ENCODE measurements at regions not wholly inside any gene's neighbourhood (a gene's known extent, or its start where the extent isn't known, plus 50 kb on each side); places are given as distances from the start of the nearest gene placed in this dataset.
"Not testable (repeated sequence)": the region's sequence is repeated elsewhere in the genome, so short reads cannot be mapped to it uniquely, and the experiment has no call there.

DNA sequence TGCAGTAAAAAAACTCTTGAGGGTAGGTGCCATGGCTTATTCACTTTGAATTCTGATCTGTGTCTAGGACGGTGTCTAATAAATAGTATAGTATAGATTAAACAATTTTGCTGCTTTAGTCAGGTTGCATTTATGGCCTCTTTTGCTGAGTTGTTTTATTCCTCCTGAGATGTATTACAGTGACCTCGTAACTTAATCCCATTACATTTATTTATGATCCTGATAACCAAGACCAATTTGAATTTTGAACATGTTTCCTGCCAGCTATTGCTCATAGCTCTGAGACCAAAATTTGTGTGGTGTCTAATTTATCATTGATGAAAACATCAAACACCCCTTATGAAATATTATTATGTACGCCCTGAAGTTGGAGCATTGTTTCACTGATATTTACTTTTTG lies 381.9 kb upstream of the SEMA3C start:
- Mint-ChIP-seq H3K36me3 (ENCODE audit: low read depth) (no peaks in the 10 kb centered on the region), H3K4me1 (ENCODE audit: low read depth) (no peaks in the 10 kb centered on the region)
- no peak for DNase-seq

DNA sequence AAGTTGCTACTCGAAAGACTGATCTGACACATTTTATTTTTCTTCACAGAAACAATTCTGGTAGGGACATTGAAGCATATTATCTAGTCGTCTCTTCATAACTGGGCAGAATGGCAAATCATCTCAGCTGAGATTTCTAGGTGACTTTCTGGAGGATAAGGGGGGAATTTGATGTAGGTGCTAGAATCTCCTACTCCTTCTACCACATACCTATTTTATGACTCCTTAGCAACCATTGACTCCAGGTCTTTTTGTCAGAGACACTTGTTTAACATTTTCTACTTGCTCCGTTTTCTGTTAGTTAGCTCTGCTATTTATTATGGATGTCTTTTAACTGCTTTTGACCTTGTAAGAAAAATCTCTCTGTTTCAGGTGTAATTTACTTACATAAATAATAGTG lies 380.9 kb upstream of the SEMA3C start:
- H3K4me1 Mint-ChIP-seq (ENCODE audit: low read depth) = no peaks in the 10 kb centered on the region
- CTCF ChIA-PET = no interaction called here
- H3K4me3 Mint-ChIP-seq = no peak overlapping the region
- DNase-seq (no peak), ATAC-seq (no peak)
- POLR2A ChIA-PET = no interaction called here
- no peaks in the 10 kb centered on the region for H3K27me3 Mint-ChIP-seq (ENCODE audit: low read depth)
- H3K9me3 Mint-ChIP-seq (ENCODE audit: insufficient read depth) = no peaks in the 10 kb centered on the region
- H3K36me3 Mint-ChIP-seq (ENCODE audit: low read depth) = no peaks in the 10 kb centered on the region
- H3K27ac Mint-ChIP-seq = no peak overlapping the region

More for the DNA sequence above, 381.9 kb upstream of the SEMA3C start:
- H3K9me3 Mint-ChIP-seq (ENCODE audit: insufficient read depth) = no peaks in the 10 kb centered on the region
- CTCF ChIA-PET = no interaction called here
- no peaks in the 10 kb centered on the region for H3K27me3 Mint-ChIP-seq (ENCODE audit: low read depth)
- H3K27ac Mint-ChIP-seq = no peak overlapping the region
- POLR2A ChIA-PET = no interaction called here
- ATAC-seq = no peak
- no peak overlapping the region for H3K4me3 Mint-ChIP-seq

DNA sequence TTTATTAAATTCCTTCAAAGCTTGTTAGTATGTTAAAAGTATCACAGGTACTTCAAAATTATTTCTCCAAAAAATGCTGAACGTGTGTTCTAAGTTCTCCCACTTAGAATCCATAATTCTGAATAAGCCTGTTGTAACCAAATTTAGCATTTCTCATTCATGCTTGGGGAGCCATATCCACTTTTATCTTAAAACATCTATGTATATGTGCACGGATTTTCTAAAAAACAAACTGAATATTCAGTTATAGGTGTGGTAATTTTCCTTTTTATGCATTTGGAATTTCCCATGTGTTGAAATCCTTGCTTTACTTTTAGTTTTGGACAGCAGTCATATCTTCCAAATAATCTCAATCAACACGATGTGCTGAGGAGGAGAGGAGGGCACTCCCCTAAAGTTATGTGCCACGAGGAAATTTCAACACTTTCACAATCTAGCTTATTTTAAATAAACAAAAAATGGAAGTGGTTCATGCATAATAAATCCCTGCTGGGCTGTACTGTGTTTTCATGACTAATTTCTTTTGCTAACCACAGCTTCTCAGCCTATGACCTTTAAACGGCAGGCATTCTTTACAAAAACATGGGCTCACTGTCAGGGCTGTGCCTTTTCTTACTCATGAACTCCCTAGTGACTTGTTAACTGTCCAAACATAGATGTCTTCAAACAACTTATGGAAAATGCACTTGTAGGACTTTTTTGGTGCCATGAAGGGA lies 380.3 kb upstream of the SEMA3C start:
- H3K36me3 Mint-ChIP-seq (ENCODE audit: low read depth) = no peaks in the 10 kb centered on the region
- ChIA-PET CTCF (no interaction called here), POLR2A (no interaction called here)

GRCh38 chr7:81297317-81297716 lies 378.5 kb upstream of the SEMA3C start:
- ATAC-seq = no peak
- POLR2A ChIA-PET = no interaction called here

More for the DNA sequence above, 380.3 kb upstream of the SEMA3C start:
- H3K4me1 Mint-ChIP-seq (ENCODE audit: low read depth) = no peaks in the 10 kb centered on the region
- no peak overlapping the region for H3K4me3 Mint-ChIP-seq
- no peak for ATAC-seq
- no peaks in the 10 kb centered on the region for H3K27me3 Mint-ChIP-seq (ENCODE audit: low read depth)
- H3K27ac Mint-ChIP-seq = no peak overlapping the region
- DNase-seq = no peak
- H3K9me3 Mint-ChIP-seq (ENCODE audit: insufficient read depth) = no peaks in the 10 kb centered on the region

GRCh38 chr7:81296726-81297125 lies 377.9 kb upstream of the SEMA3C start:
- no peak for ATAC-seq
- ChIA-PET POLR2A (no interaction called here), CTCF (no interaction called here)
- no peaks in the 10 kb centered on the region for H3K4me1 Mint-ChIP-seq (ENCODE audit: low read depth)
- H3K9me3 Mint-ChIP-seq (ENCODE audit: insufficient read depth) = no peaks in the 10 kb centered on the region
- no peak for DNase-seq
- H3K27me3 Mint-ChIP-seq (ENCODE audit: low read depth) = no peaks in the 10 kb centered on the region
- H3K36me3 Mint-ChIP-seq (ENCODE audit: low read depth) = no peaks in the 10 kb centered on the region
- H3K27ac Mint-ChIP-seq = no peak overlapping the region
- no peak overlapping the region for H3K4me3 Mint-ChIP-seq

More at GRCh38 chr7:81297317-81297716, 378.5 kb upstream of the SEMA3C start:
- DNase-seq = no peak
- H3K9me3 Mint-ChIP-seq (ENCODE audit: insufficient read depth) = no peaks in the 10 kb centered on the region
- H3K4me1 Mint-ChIP-seq (ENCODE audit: low read depth) = no peaks in the 10 kb centered on the region
- CTCF ChIA-PET = no interaction called here
- H3K4me3 Mint-ChIP-seq = no peak overlapping the region
- no peaks in the 10 kb centered on the region for H3K27me3 Mint-ChIP-seq (ENCODE audit: low read depth)
- H3K36me3 Mint-ChIP-seq (ENCODE audit: low read depth) = no peaks in the 10 kb centered on the region
- no peak overlapping the region for H3K27ac Mint-ChIP-seq

DNA sequence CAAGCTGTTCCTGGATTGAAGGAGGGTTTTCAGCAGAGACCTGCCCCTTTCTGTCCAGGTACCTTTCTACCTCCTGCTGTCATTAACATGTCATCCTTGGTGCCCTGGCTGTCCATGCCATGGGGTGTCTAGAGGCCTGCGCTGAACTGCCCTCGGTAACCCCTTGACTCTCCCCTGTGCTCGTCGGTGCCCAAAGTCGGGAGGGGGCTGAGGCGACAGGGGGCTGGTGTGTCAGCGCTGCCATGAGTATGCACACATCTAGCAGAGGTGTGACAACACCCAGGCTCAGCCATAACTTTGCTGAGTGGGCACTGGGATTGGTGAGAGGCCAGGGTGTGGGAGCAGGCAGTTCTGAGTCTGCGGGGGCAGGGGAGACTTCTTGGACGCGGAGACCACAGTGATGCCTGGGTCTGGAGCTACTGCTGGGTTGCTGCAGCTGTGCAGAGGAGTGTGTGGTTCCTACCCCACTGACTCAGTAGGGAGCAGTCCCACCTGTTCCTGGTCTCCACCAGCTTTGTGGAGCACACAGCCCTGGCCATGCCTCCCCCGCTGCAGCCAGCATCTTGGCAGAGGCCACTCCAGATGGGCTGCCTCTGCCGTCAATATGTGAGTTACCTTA lies 376.2 kb upstream of the SEMA3C start:
- H3K36me3 Mint-ChIP-seq (ENCODE audit: low read depth) = no peaks in the 10 kb centered on the region
- no peaks in the 10 kb centered on the region for H3K4me1 Mint-ChIP-seq (ENCODE audit: low read depth)
- no peak overlapping the region for H3K4me3 Mint-ChIP-seq
- H3K27me3 Mint-ChIP-seq (ENCODE audit: low read depth) = no peaks in the 10 kb centered on the region
- H3K9me3 Mint-ChIP-seq (ENCODE audit: insufficient read depth) = no peaks in the 10 kb centered on the region
- H3K27ac Mint-ChIP-seq = no peak overlapping the region
- DNase-seq (no peak), ATAC-seq (no peak)
- CTCF ChIA-PET = no interaction called here
- POLR2A ChIA-PET = no interaction called here

- no peak overlapping the region for H3K4me3 Mint-ChIP-seq
- CTCF ChIA-PET = no interaction called here
- no peaks in the 10 kb centered on the region for H3K27me3 Mint-ChIP-seq (ENCODE audit: low read depth)
- H3K4me1 Mint-ChIP-seq (ENCODE audit: low read depth) = no peaks in the 10 kb centered on the region
- no peaks in the 10 kb centered on the region for H3K9me3 Mint-ChIP-seq (ENCODE audit: insufficient read depth)
- POLR2A ChIA-PET = no interaction called here
- no peak for ATAC-seq
- DNase-seq = no peak
- H3K36me3 Mint-ChIP-seq (ENCODE audit: low read depth) = no peaks in the 10 kb centered on the region
- no peak overlapping the region for H3K27ac Mint-ChIP-seq
These were observed 375.0 kb upstream of the SEMA3C start for GRCh38 chr7:81293806-81294205.

- DNase-seq; H3K27ac Mint-ChIP-seq; H3K4me3 Mint-ChIP-seq; H3K9me3 Mint-ChIP-seq (ENCODE audit: insufficient read depth); ATAC-seq; H3K27me3 Mint-ChIP-seq (ENCODE audit: low read depth); CTCF ChIA-PET; H3K4me1 Mint-ChIP-seq (ENCODE audit: low read depth); POLR2A ChIA-PET; H3K36me3 Mint-ChIP-seq (ENCODE audit: low read depth): not testable (repeated sequence)
These were observed 367.9 kb upstream of the SEMA3C start for GRCh38 chr7:81286754-81287153.

GRCh38 chr7:81285142-81285871 lies 366.5 kb upstream of the SEMA3C start:
- DNase-seq = no peak
- ChIA-PET POLR2A (no interaction called here), CTCF (no interaction called here)
- H3K4me1 Mint-ChIP-seq (ENCODE audit: low read depth) = no peaks in the 10 kb centered on the region
- no peak overlapping the region for H3K27ac Mint-ChIP-seq
- no peaks in the 10 kb centered on the region for H3K36me3 Mint-ChIP-seq (ENCODE audit: low read depth)
- no peak overlapping the region for H3K4me3 Mint-ChIP-seq
- ATAC-seq = no peak
- no peaks in the 10 kb centered on the region for H3K27me3 Mint-ChIP-seq (ENCODE audit: low read depth)
- no peaks in the 10 kb centered on the region for H3K9me3 Mint-ChIP-seq (ENCODE audit: insufficient read depth)

- H3K36me3 Mint-ChIP-seq (ENCODE audit: low read depth) = no peaks in the 10 kb centered on the region
- no peak for ATAC-seq
- no peak overlapping the region for H3K4me3 Mint-ChIP-seq
- ChIA-PET CTCF (no interaction called here), POLR2A (no interaction called here)
- H3K9me3 Mint-ChIP-seq (ENCODE audit: insufficient read depth) = no peaks in the 10 kb centered on the region
- H3K27me3 Mint-ChIP-seq (ENCODE audit: low read depth) = no peaks in the 10 kb centered on the region
- no peak for DNase-seq
- no peak overlapping the region for H3K27ac Mint-ChIP-seq
- no peaks in the 10 kb centered on the region for H3K4me1 Mint-ChIP-seq (ENCODE audit: low read depth)
These were observed 365.7 kb upstream of the SEMA3C start for GRCh38 chr7:81284576-81284975.

DNA sequence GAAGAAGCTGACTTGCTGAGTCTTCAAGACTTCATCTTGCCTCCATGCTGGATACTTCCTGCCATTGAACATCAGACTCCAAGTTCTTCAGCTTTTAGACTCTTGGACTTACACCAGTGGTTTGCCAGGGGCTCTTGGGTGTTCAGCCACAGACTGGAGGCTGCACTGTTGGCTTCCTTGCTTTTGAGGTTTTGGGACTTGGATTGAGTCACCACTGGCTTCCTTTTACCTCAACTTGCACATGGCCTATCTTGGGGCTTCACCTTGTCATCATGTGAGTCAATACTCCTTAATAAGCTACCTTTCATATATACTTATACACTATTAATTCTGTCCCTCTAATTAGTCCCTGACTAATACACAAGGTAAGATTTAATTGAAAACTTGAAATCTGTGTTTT lies 361.7 kb upstream of the SEMA3C start:
- ATAC-seq = no peak
- no peak overlapping the region for H3K27ac Mint-ChIP-seq
- no peaks in the 10 kb centered on the region for H3K27me3 Mint-ChIP-seq (ENCODE audit: low read depth)
- H3K36me3 Mint-ChIP-seq (ENCODE audit: low read depth) = no peaks in the 10 kb centered on the region
- no peaks in the 10 kb centered on the region for H3K9me3 Mint-ChIP-seq (ENCODE audit: insufficient read depth)
- no peak overlapping the region for H3K4me3 Mint-ChIP-seq
- ChIA-PET POLR2A (no interaction called here), CTCF (no interaction called here)
- H3K4me1 Mint-ChIP-seq (ENCODE audit: low read depth) = no peaks in the 10 kb centered on the region
- no peak for DNase-seq

GRCh38 chr7:81277691-81278090 lies 358.8 kb upstream of the SEMA3C start:
- ChIA-PET CTCF (no interaction called here), POLR2A (no interaction called here)
- no peak overlapping the region for H3K27ac Mint-ChIP-seq
- H3K27me3 Mint-ChIP-seq (ENCODE audit: low read depth) = no peaks in the 10 kb centered on the region
- no peaks in the 10 kb centered on the region for H3K36me3 Mint-ChIP-seq (ENCODE audit: low read depth)
- no peaks in the 10 kb centered on the region for H3K9me3 Mint-ChIP-seq (ENCODE audit: insufficient read depth)
- no peaks in the 10 kb centered on the region for H3K4me1 Mint-ChIP-seq (ENCODE audit: low read depth)
- ATAC-seq = no peak
- no peak overlapping the region for H3K4me3 Mint-ChIP-seq
- no peak for DNase-seq

Data from activated CD8-positive, alpha-beta T cell treated with anti-CD3 and anti-CD28 coated beads, Interleukin-2, amount 10 ng/mL, durations not matched to agents 7 days and 5 days (primary cell).